IMR-90 (cell line): ENCODE measurements at regions not wholly inside any gene's neighbourhood (a gene's known extent, or its start where the extent isn't known, plus 50 kb on each side); places are given as distances from the start of the nearest gene placed in this dataset.

ENCODE experiments used
- ATAC-seq: fragments of 200-7000 bp; cut with Tn5 transposase; 2 replicates; pipeline ENCODE4 v1.9.1; 2020; ENCODE audit warnings: low read depth, mild to moderate bottlenecking, moderate library complexity
- BruUV-seq: library from RNA; stranded (reverse); fragments of 400-500 nt; replicated peaks from 2 replicates; lab custom pipeline; 2021; lab: Mats Ljungman, UMichigan
- CTCF ChIA-PET: fragments of 300-600 bp; formaldehyde crosslinking; extraction: SDS; loops from one replicate; lab custom pipeline; 2021; ENCODE audit warnings: antibody characterized with exemption; lab: Yijun Ruan, JAX
- POLR2A ChIA-PET: fragments of 300-600 bp; sonication (Branson Sonifier 250); formaldehyde crosslinking; loops from one replicate; lab custom pipeline; 2022; ENCODE audit warnings: antibody characterized with exemption; ENCODE audit not compliant: unreplicated experiment; lab: Charles Lee
- DNase-seq: peaks from one replicate; pipeline ENCODE4 v3.0.0; 2013
- H2AFZ ChIP-seq: replicated peaks from 2 replicates; pipeline ENCODE3; 2013; ENCODE audit warnings: low read length, mild to moderate bottlenecking; ENCODE audit not compliant: poor library complexity
- H2AK5ac ChIP-seq: 2 replicates; pipeline ENCODE4 v1.6.1; 2013; ENCODE audit warnings: low read depth, low read length, inconsistent platforms
- H2AK9ac ChIP-seq: replicated peaks from 2 replicates; pipeline ENCODE3; 2013; ENCODE audit warnings: mild to moderate bottlenecking, low read depth, low read length, moderate library complexity; ENCODE audit not compliant: poor library complexity
- H2BK120ac ChIP-seq: 2 replicates; pipeline ENCODE4 v1.6.1; 2013; ENCODE audit warnings: low read depth, low read length, inconsistent platforms
- H2BK15ac ChIP-seq: 3 replicates; pipeline ENCODE4 v1.6.1; 2013; ENCODE audit warnings: low read depth, low read length, inconsistent platforms
- H2BK20ac ChIP-seq: 2 replicates; pipeline ENCODE4 v1.6.1; 2013; ENCODE audit warnings: low read depth, mild to moderate bottlenecking, inconsistent platforms, low read length, moderate library complexity
- H2BK5ac ChIP-seq: 2 replicates; pipeline ENCODE4 v1.6.1; 2013; ENCODE audit warnings: mild to moderate bottlenecking, low read depth, low read length, inconsistent platforms; ENCODE audit not compliant: poor library complexity, severe bottlenecking
- H3K14ac ChIP-seq: replicated peaks from 2 replicates; pipeline ENCODE4 v1.6.1; 2013; ENCODE audit warnings: low read depth, low read length, inconsistent platforms
- H3K18ac ChIP-seq: 2 replicates; pipeline ENCODE4 v1.6.1; 2013; ENCODE audit warnings: low read depth, low read length, control low read depth
- H3K23ac ChIP-seq: 2 replicates; pipeline ENCODE4 v1.6.1; 2013; ENCODE audit warnings: low read depth, low read length, inconsistent platforms
- H3K27ac ChIP-seq: 2 replicates; pipeline ENCODE4 v1.5.1; 2013; ENCODE audit warnings: mild to moderate bottlenecking, control low read depth, low read length; ENCODE audit not compliant: insufficient read depth
- H3K27me3 ChIP-seq: 2 replicates; pipeline ENCODE4 v1.6.1; 2013; ENCODE audit warnings: low read length; ENCODE audit not compliant: control insufficient read depth, insufficient read depth
- H3K36me3 ChIP-seq: 2 replicates; pipeline ENCODE4 v1.6.1; 2013; ENCODE audit warnings: low read length, mixed read lengths; ENCODE audit not compliant: control insufficient read depth, insufficient read depth
- H3K4ac ChIP-seq: 2 replicates; pipeline ENCODE4 v1.6.1; 2013; ENCODE audit warnings: low read depth, low read length, inconsistent platforms
- H3K4me1 ChIP-seq: 2 replicates; pipeline ENCODE4 v1.6.1; 2013; ENCODE audit warnings: low read length, mixed read lengths; ENCODE audit not compliant: control insufficient read depth, insufficient read depth
- H3K4me2 ChIP-seq: 2 replicates; pipeline ENCODE4 v1.6.1; 2013; ENCODE audit warnings: low read depth, mild to moderate bottlenecking, control low read depth, low read length, moderate library complexity
- H3K4me3 ChIP-seq: 2 replicates; pipeline ENCODE4 v1.5.1; 2013; ENCODE audit warnings: low read depth, mild to moderate bottlenecking, control low read depth, low read length, moderate library complexity; ENCODE audit not compliant: insufficient read depth
- H3K56ac ChIP-seq: 2 replicates; pipeline ENCODE4 v1.6.1; 2013; ENCODE audit warnings: low read length, inconsistent platforms; ENCODE audit not compliant: insufficient read depth; ENCODE audit errors: extremely low read depth
- H3K79me1 ChIP-seq, 2 experiments: 2 replicates each; pipeline ENCODE4 v1.6.1; 2013; ENCODE audit warnings: low read length in 2 of 2, inconsistent platforms in 1 of 2, low read depth in 1 of 2
- H3K9ac ChIP-seq: 2 replicates; pipeline ENCODE4 v1.6.1; 2013; ENCODE audit warnings: low read depth, low read length, control low read depth
- H3K9me1 ChIP-seq: 2 replicates; pipeline ENCODE4 v1.6.1; 2013; ENCODE audit warnings: low read length, inconsistent platforms; ENCODE audit not compliant: insufficient read depth
- H3K9me3 ChIP-seq: 2 replicates; pipeline ENCODE4 v1.6.1; 2013; ENCODE audit warnings: low read length; ENCODE audit not compliant: control insufficient read depth, insufficient read depth
- H4K20me1 ChIP-seq: 2 replicates; pipeline ENCODE4 v1.6.1; 2013; ENCODE audit warnings: low read length, inconsistent platforms; ENCODE audit not compliant: insufficient read depth
- H4K5ac ChIP-seq: 2 replicates; pipeline ENCODE4 v1.6.1; 2013; ENCODE audit warnings: mild to moderate bottlenecking, low read depth, low read length, control low read depth
- H4K8ac ChIP-seq, 2 experiments: 2 replicates each; pipeline ENCODE4 v1.6.1; 2013; ENCODE audit warnings: low read depth in 2 of 2, low read length in 2 of 2, control low read depth in 1 of 2, inconsistent platforms in 1 of 2
- H4K91ac ChIP-seq: 2 replicates; pipeline ENCODE4 v1.6.1; 2013; ENCODE audit warnings: low read depth, low read length, inconsistent platforms; ENCODE audit not compliant: insufficient read depth
- CEBPB ChIP-seq: IDR thresholded peaks from 2 replicates; pipeline ENCODE4 v1.6.1; 2012; ENCODE audit warnings: low read depth, low read length, improper control_type of control experiment
- POLR2A ChIP-seq: IDR thresholded peaks from 2 replicates; pipeline ENCODE4 v1.6.1; 2012; ENCODE audit warnings: mild to moderate bottlenecking, low read depth, low read length
- WGBS, 2 experiments: methylation state at CpG; one replicate each; pipeline versions ENCODE4 v1.1.5 to v1.1.7; 2013; ENCODE audit warnings: missing lambda C conversion rate in 2 of 2; ENCODE audit not compliant: insufficient read length in 1 of 2; ENCODE audit errors: extremely low coverage in 2 of 2; 5-methylcytosine and 5-hydroxymethylcytosine counted together
- dilution Hi-C: fragments of 300-500 bp; cut with HindIII; formaldehyde crosslinking; loops from one replicate; pipeline ENCODE4 v1.14.3; 2018; ENCODE audit warnings: low sequenced_read_pairs; ENCODE audit not compliant: unreplicated experiment
- in situ Hi-C: fragments of 300-500 bp; cut with MboI; formaldehyde crosslinking; loops from 3 replicates; pipeline ENCODE4 v1.14.3; 2019; ENCODE audit warnings: low sequenced_read_pairs, inconsistent platforms, mixed read lengths
- intact Hi-C: fragments of 100-400 bp; cut with micrococcal nuclease; formaldehyde crosslinking; loops from 2 replicates; pipeline ENCODE4 v1.10.0; 2022

DNA sequence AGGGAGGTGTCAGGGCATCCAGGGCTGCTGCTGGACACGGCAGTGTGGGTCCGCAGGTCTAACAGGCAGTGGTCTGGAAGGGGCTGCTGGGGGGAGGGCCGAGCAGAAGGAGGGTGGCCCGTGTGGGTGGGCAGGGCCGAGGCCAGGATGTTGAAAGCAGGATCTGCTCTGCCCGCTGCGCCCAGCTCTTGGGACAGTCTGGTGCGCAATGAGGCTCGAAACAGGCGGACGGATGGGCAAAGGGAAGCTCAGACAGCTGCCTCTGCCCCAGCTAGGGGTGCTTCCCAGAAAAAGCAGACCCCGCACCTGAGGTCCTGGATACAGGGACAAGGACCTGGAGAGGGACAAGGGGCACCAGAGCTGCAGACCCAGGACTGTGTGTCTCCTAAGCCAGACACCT lies 121.3 kb downstream of the FAM53A start:
- Histone ChIP-seq H2BK20ac (no peak overlapping the region), H2BK15ac (no peak overlapping the region), H4K5ac (no peak overlapping the region), H4K20me1 (no peaks in the 10 kb centered on the region), H3K4me3 (no peak overlapping the region), H3K23ac (no peak overlapping the region), H2BK5ac (no peak overlapping the region), H4K8ac (no peak overlapping the region), H3K18ac (no peak overlapping the region), H2AFZ (no peak overlapping the region), H3K9me1 (no peaks in the 10 kb centered on the region), H3K9me3 (no peaks in the 10 kb centered on the region), H2AK9ac (no peak overlapping the region), H3K4me2 (no peak overlapping the region), H3K36me3 (no peaks in the 10 kb centered on the region), H3K56ac (no peak overlapping the region), H3K27ac (no peak overlapping the region), H2BK120ac (no peak overlapping the region), H3K4ac (no peak overlapping the region), H3K14ac (no peak overlapping the region), H3K4me1 (no peaks in the 10 kb centered on the region), H3K9ac (no peak overlapping the region), H3K27me3 (peaks cover 45% of the 10 kb centered on the region), H2AK5ac (no peak overlapping the region), H4K91ac (no peak overlapping the region), H3K79me1 (no peaks in the 10 kb centered on the region)
- CTCF ChIA-PET, result no interaction called here
- POLR2A ChIA-PET, result no interaction called here
- WGBS, 2 experiments, result 76% methylated on average over 10 of the region's 12 CpGs; no CpG with 5 or more reads in 1 of the 2 experiments
- no TSS peak for BruUV-seq
- in situ Hi-C loops (no loop called here), intact Hi-C loops (no loop called here), dilution Hi-C loops (no loop called here)
- ATAC-seq (no peak), DNase-seq (no peak)
- TF ChIP-seq POLR2A (no peak), CEBPB (no peak)
